A549 (cell line): ENCODE measurements at regions not wholly inside any gene's neighbourhood (a gene's known extent, or its start where the extent isn't known, plus 50 kb on each side); places are given as distances from the start of the nearest gene placed in this dataset.

Experiments
- CEBPB ChIP-seq, 2 experiments: fragments of >200 bp in 1 of 2; sonication (Bioruptor Twin) in 1 of 2; formaldehyde crosslinking in 1 of 2; IDR thresholded peaks; 2 replicates each; pipeline ENCODE4 v1.6.1; 2012 to 2016
- CTCF ChIP-seq: fragments of >200 bp; sonication (Bioruptor Twin); formaldehyde crosslinking; IDR thresholded peaks from 3 replicates; pipeline ENCODE4 v1.5.1; 2016
- HEYL ChIP-seq: fragments of 250-450 bp; sonication (Bioruptor Pico); IDR thresholded peaks from 2 replicates; pipeline ENCODE4 v1.8.0; 2021; ENCODE audit warnings: mild to moderate bottlenecking, moderate library complexity
- KDM5A ChIP-seq: fragments of 200-600 bp; sonication (generic); IDR thresholded peaks from 2 replicates; pipeline ENCODE4 v1.6.1; 2016; ENCODE audit warnings: antibody characterized with exemption, mild to moderate bottlenecking
- MAFK ChIP-seq: fragments of 450-650 bp; IDR thresholded peaks from 2 replicates; pipeline ENCODE4 v1.6.1; 2014; ENCODE audit not compliant: partially characterized antibody
- MAX ChIP-seq: IDR thresholded peaks from 2 replicates; pipeline ENCODE4 v1.6.1; 2012
- NR3C1 ChIP-seq: fragments of >200 bp; sonication (Bioruptor Twin); formaldehyde crosslinking; IDR thresholded peaks from 3 replicates; pipeline ENCODE4 v1.6.1; 2017
- POLR2A ChIP-seq: IDR thresholded peaks from 2 replicates; pipeline ENCODE4 v1.6.1; 2012; ENCODE audit warnings: mild to moderate bottlenecking, low read length
- RAD21 ChIP-seq, 2 experiments: fragments of >200 bp in 1 of 2; sonication (Bioruptor Twin) in 1 of 2; formaldehyde crosslinking in 1 of 2; IDR thresholded peaks in 1 of 2; conservative IDR thresholded peaks in 1 of 2; 2 replicates in 1 of 2; 3 replicates in 1 of 2; pipeline ENCODE4 v1.6.1; 2012 to 2018; ENCODE audit warnings: inconsistent platforms in 1 of 2
- RFX5 ChIP-seq: fragments of 450-650 bp; IDR thresholded peaks from 2 replicates; pipeline ENCODE4 v1.7.1; 2014; ENCODE audit warnings: antibody characterized with exemption, mild to moderate bottlenecking, moderate library complexity
- TF ChIP-seq, protein P1 (sequence below): fragments of 200-600 bp; sonication (generic); IDR thresholded peaks from 2 replicates; pipeline ENCODE4 v1.6.1; 2016; ENCODE audit warnings: antibody characterized with exemption, mild to moderate bottlenecking, moderate library complexity
- TF ChIP-seq, protein P2 (sequence below): fragments of >200 bp; sonication (Bioruptor Twin); formaldehyde crosslinking; IDR thresholded peaks from 3 replicates; pipeline ENCODE4 v1.6.1; 2016

DNA sequence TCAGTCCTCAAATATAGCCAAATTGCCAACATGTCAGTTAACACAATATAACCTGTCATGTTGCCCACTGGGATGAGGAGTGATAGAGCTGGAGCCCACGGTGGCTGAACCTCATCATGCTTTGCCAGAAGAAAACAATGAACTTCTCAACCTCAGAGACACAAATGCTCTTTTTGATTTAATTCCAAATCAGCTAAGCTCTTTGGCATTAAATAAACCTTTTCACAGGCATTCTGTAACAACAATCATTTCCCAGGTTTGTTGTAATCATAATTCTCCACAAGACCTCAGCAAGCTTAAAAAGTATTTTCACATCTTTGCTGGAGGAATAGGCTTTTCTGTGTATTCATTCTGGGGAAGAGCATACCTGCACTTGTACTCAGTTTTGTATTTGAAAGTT is 830.9 kb downstream of the MAT2B start:
- no peak for TF ChIP-seq CTCF
- TF ChIP-seq, protein P1, sequence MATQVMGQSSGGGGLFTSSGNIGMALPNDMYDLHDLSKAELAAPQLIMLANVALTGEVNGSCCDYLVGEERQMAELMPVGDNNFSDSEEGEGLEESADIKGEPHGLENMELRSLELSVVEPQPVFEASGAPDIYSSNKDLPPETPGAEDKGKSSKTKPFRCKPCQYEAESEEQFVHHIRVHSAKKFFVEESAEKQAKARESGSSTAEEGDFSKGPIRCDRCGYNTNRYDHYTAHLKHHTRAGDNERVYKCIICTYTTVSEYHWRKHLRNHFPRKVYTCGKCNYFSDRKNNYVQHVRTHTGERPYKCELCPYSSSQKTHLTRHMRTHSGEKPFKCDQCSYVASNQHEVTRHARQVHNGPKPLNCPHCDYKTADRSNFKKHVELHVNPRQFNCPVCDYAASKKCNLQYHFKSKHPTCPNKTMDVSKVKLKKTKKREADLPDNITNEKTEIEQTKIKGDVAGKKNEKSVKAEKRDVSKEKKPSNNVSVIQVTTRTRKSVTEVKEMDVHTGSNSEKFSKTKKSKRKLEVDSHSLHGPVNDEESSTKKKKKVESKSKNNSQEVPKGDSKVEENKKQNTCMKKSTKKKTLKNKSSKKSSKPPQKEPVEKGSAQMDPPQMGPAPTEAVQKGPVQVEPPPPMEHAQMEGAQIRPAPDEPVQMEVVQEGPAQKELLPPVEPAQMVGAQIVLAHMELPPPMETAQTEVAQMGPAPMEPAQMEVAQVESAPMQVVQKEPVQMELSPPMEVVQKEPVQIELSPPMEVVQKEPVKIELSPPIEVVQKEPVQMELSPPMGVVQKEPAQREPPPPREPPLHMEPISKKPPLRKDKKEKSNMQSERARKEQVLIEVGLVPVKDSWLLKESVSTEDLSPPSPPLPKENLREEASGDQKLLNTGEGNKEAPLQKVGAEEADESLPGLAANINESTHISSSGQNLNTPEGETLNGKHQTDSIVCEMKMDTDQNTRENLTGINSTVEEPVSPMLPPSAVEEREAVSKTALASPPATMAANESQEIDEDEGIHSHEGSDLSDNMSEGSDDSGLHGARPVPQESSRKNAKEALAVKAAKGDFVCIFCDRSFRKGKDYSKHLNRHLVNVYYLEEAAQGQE, result no peak
- no peak for TF ChIP-seq POLR2A
- TF ChIP-seq, protein P2, sequence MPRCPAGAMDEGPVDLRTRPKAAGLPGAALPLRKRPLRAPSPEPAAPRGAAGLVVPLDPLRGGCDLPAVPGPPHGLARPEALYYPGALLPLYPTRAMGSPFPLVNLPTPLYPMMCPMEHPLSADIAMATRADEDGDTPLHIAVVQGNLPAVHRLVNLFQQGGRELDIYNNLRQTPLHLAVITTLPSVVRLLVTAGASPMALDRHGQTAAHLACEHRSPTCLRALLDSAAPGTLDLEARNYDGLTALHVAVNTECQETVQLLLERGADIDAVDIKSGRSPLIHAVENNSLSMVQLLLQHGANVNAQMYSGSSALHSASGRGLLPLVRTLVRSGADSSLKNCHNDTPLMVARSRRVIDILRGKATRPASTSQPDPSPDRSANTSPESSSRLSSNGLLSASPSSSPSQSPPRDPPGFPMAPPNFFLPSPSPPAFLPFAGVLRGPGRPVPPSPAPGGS, result no peak
- TF ChIP-seq MAX, result no peak
- no peak for TF ChIP-seq CEBPB (IDR thresholded peaks at IDR 0.05)
- no peak for TF ChIP-seq NR3C1
- TF ChIP-seq HEYL (CRISPR knock-in tag), result no peak
- TF ChIP-seq RAD21 (conservative IDR thresholded peaks at IDR 0.05 in 1 of 2, IDR thresholded peaks at IDR 0.05 in 1 of 2), result no peak
- no peak for TF ChIP-seq MAFK
- TF ChIP-seq KDM5A, result no peak
- TF ChIP-seq RFX5, result no peak
